WERI-Rb-1 (cell line): ENCODE measurements at regions not wholly inside any gene's neighbourhood (a gene's known extent, or its start where the extent isn't known, plus 50 kb on each side); places are given as distances from the start of the nearest gene placed in this dataset.
A peak's percentile ranks its signal among the peaks of the same experiment; 100 is the strongest.

Source experiments
- DNase-seq: peaks from one replicate; pipeline ENCODE4 v3.0.0-alpha.2; 2020
- H3K27ac ChIP-seq: fragments of 250-450 bp; sonication (Bioruptor Pico); 2 replicates; pipeline ENCODE4 v1.5.1; 2020; ENCODE audit warnings: mild to moderate bottlenecking, moderate library complexity
- H3K27me3 ChIP-seq: fragments of 250-450 bp; sonication (Bioruptor Pico); 2 replicates; pipeline ENCODE4 v1.5.1; 2021; ENCODE audit warnings: mild to moderate bottlenecking, low read depth, moderate library complexity; ENCODE audit not compliant: insufficient read depth, severe bottlenecking
- H3K36me3 ChIP-seq: fragments of 250-450 bp; sonication (Bioruptor Pico); 2 replicates; pipeline ENCODE4 v1.5.1; 2020; ENCODE audit warnings: mild to moderate bottlenecking, moderate library complexity
- H3K4me3 ChIP-seq: 2 replicates; pipeline ENCODE4 v1.5.1; 2011; ENCODE audit warnings: low read depth, mild to moderate bottlenecking, control low read depth, low read length
- H3K9me3 ChIP-seq: fragments of 250-450 bp; sonication (Bioruptor Pico); 2 replicates; pipeline ENCODE4 v1.5.1; 2021; ENCODE audit warnings: mild to moderate bottlenecking, moderate library complexity; ENCODE audit not compliant: severe bottlenecking
- CTCF ChIP-seq: IDR thresholded peaks from 2 replicates; pipeline ENCODE4 v1.5.1; 2011; ENCODE audit warnings: low read depth, mild to moderate bottlenecking, control low read depth, inconsistent platforms, low read length

GRCh38 chr16:85380002-85380395 lies 233.1 kb upstream of the GSE1 start:
- no peak overlapping the region for H3K27ac ChIP-seq
- TF ChIP-seq CTCF, result no peak
- H3K4me3 ChIP-seq, result no peak overlapping the region
- no peak for DNase-seq
- H3K27me3 ChIP-seq, result no peaks in the 10 kb centered on the region
- H3K36me3 ChIP-seq, result no peaks in the 10 kb centered on the region
- H3K9me3 ChIP-seq, result no peaks in the 10 kb centered on the region

GRCh38 chr16:85380905-85381737 lies 232.0 kb upstream of the GSE1 start:
- no peak for TF ChIP-seq CTCF
- no peak for DNase-seq
- Histone ChIP-seq H3K4me3 (no peak overlapping the region), H3K9me3 (no peaks in the 10 kb centered on the region), H3K27ac (peak overlapping the region; percentile 79; the same call in 1 of the 2 replicates), H3K36me3 (no peaks in the 10 kb centered on the region), H3K27me3 (no peaks in the 10 kb centered on the region)

GRCh38 chr16:85381738-85382592 lies 231.2 kb upstream of the GSE1 start:
- peak; percentile 46 for DNase-seq
- Histone ChIP-seq H3K4me3 (no peak overlapping the region), H3K9me3 (no peaks in the 10 kb centered on the region), H3K27me3 (no peaks in the 10 kb centered on the region), H3K36me3 (no peaks in the 10 kb centered on the region), H3K27ac (peak overlapping the region; percentile 79)
- no peak for TF ChIP-seq CTCF

GRCh38 chr16:85382717-85383118 lies 230.4 kb upstream of the GSE1 start:
- no peak overlapping the region for H3K4me3 ChIP-seq
- H3K27ac ChIP-seq, result no peak overlapping the region
- no peak for DNase-seq
- H3K9me3 ChIP-seq, result no peaks in the 10 kb centered on the region
- H3K36me3 ChIP-seq, result no peaks in the 10 kb centered on the region
- H3K27me3 ChIP-seq, result no peaks in the 10 kb centered on the region
- no peak for TF ChIP-seq CTCF

GRCh38 chr16:85383836-85384832 lies 229.0 kb upstream of the GSE1 start:
- no peak for DNase-seq
- Histone ChIP-seq H3K9me3 (no peaks in the 10 kb centered on the region), H3K27me3 (no peaks in the 10 kb centered on the region), H3K36me3 (no peaks in the 10 kb centered on the region), H3K4me3 (no peak overlapping the region), H3K27ac (no peak overlapping the region)
- no peak for TF ChIP-seq CTCF
